ENCODE measurements at regions not wholly inside any gene's neighbourhood (a gene's known extent, or its start where the extent isn't known, plus 50 kb on each side); places are given as distances from the start of the nearest gene placed in this dataset.
"Not testable (repeated sequence)": the region's sequence is repeated elsewhere in the genome, so short reads cannot be mapped to it uniquely, and the experiment has no call there.

- no peak for DNase-seq
Measured at GRCh38 chr7:4319280-4319679, 362.8 kb upstream of the FOXK1 start.

DNA sequence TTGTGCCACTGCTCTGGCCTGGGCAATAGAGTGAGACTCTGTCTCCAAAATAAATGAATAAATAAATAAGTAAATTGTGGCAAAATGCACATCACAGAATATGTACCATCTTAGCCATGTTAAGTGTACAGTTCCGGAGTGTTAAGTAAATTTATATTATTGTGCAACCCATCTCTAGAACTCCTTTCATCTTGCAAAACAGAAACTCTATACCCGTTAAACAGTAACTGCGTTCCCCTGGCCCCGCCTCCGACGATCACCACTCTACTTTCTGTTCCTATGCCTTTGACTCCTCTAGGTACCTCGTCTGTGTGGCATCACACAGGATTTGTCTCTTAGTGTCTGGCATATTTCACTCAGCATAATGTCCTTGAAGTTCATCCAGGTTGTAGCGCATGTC lies 356.4 kb upstream of the FOXK1 start:
- no peak for DNase-seq

DNA sequence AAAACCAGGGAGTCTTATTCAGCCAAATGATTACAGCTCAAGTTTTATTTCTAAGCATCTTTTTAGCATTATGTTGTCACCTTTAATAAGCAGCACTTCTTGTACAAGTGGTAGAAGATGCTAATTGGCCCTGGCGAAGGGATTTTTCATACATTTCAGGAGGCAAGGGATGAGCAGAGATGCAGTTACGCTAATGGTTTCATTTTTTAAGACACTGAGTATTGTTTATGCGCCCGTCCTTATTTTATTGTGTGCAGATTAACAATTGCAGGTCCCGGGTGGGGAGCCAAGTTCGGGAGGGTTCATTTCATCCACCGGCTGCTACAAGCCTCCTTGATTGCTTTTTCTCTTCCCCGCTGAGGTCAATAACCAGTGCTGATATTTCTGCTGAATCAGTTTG lies 350.4 kb upstream of the FOXK1 start:
- DNase-seq: no peak

DNA sequence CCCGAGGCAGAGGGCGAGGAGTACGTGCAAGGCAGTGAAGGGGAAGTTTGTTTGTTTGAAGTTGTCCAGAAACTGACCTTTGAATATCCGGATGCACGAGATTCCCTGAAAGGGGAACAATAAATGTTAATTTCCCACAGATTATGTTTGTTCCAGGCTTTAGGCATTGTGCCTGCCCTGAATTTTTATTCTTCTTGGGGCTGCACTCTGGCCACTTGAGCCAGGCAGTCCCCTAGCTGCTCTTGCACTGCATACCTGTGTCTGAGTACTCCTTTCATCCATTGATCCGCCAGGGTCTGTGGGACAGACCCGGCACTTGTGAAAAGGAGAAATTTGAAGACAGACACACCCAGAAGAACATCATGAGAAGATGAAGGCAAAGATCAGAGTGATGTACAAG lies 343.5 kb upstream of the FOXK1 start:
- no peak for DNase-seq

GRCh38 chr7:4343272-4344247 lies 338.5 kb upstream of the FOXK1 start:
- DNase-seq: no peak

GRCh38 chr7:4345004-4345403 lies 337.1 kb upstream of the FOXK1 start:
- DNase-seq: no peak

DNA sequence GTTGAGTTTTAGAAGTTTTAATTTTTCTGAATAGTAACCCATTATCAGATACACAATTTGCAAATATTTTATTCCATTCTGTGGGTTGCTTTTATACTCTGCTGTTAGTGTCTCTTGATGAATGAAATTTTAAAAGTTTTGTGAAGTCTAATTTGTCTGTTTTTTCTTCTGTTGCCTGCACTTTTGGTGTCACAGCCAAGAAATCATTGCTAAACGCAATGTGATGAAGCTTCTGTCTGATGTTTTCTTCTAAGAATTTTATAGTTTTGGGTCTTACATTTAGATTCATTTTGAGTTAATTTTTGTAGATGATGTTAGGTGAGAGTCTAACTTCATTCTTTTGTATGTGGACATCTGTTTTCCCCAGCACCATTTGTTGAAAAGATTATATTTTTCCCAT lies 330.0 kb upstream of the FOXK1 start:
- no peak for DNase-seq

DNA sequence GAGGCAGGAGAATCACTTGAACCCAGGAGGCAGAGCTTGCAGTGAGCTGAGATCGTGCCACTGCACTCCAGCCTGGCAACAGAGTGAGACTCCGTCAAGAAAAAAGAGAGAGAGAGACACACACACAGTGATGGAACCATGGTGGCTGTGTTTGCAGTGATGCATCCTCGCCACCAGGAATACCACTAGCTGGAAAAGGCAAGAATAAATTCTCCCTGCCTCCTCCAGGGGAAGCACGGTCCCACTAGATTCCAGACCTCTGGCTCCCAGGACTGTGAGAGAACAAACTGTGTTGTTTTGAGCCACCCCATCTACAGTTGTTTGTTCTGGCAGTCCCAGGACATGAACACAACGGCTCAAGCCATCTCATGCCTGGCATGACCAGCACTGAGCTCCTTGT lies 320.3 kb upstream of the FOXK1 start:
- no peak for DNase-seq

DNA sequence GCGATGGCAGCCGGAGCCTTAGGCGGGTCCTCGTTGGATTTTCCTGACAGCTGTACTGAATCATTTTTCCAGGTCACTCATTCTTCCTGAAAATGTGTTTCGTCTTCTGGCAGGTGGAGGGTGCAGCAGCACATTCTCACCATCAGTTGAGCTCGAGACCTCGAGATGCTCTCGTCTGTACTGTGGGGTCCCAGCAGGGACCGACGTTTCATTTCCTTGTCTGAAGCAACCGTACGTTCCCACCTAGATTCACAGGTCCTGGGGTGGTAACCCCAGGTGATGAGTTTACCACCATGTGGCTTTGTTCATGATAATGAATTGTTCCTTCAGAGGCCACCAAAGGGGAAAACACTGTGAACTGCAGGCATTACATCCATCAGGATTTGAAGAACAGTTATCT lies 298.5 kb upstream of the FOXK1 start:
- DNase-seq: no peak

DNA sequence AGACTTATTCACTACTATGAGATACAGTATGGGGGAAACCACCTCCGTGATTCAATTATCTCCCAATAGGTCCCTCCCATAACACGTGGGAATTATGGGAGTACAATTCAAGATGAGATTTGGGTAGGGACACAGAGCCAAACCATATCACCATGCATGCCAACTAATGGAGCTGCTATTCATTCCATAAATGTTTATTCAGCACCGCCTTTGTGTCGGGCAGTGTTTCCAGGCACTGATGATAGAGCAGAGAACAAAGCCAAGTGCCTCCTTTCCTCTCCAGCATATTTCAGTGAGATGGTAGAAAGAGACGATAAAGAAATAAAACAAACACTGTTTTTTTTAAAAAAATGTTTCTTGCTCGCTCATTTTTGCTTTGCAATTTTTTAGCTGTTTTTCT lies 295.9 kb upstream of the FOXK1 start:
- no peak for DNase-seq

DNA sequence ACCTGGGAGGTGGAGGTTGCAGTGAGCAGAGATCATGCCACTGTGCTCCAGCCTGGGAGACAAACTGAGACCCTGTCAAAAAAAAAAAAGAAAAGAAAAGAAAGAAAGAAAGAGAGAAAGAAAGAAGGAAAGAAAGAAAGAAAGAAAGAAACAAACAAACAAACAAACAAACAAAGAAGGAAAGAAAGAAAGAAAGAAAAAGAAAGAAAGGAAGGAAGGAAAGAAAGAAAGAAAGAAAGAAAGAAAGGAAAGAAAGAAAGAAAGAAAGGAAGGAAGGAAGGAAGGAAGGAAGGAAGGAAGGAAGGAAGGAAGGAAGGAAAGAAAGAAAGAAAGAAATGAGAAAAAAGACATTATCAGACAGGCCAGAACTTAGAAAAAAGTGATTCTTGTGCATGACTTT lies 291.0 kb upstream of the FOXK1 start:
- not testable (repeated sequence) for DNase-seq

DNA sequence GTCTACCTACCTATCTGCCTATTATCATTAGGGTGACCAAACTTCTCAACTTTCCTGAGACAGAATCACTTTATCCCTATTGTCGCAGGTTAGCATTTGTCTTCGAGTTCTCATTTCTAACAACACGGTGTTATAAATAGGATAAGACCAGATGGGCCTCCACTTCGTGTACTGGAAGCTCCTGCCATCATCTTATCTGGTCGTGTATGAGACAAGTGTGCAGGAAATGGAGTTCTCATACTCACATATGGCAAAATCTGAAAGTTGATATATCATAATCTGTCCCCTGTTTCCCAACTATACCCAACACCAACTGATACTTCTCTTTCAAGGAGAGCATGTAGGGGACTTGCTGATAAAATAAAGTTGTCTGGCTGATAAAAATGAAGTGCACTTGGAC lies 287.4 kb upstream of the FOXK1 start:
- DNase-seq: no peak

DNA sequence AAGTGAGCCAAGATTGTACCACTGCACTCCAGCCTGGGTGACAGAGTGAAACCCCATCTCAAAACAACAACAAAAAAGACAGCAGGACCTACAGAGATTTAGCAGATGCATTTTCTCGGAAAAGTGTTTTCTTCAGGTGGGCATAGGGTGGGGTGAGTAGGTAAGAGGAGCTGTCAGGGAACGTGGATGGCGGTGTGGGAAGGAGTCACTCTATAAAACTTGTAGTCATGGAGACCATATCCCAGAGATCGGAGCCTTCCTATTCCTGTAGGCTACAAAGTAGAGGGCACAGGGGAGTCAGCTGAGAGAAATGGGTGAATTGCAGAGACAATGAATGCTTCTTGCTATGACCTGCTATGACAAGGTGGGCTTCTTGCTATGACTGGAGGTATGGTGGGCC lies 283.0 kb upstream of the FOXK1 start:
- DNase-seq: no peak

- no peak for DNase-seq
Measured at GRCh38 chr7:4399596-4399995, 282.5 kb upstream of the FOXK1 start.

GRCh38 chr7:4406288-4407058 lies 275.6 kb upstream of the FOXK1 start:
- no peak for DNase-seq

GRCh38 chr7:4409946-4410345 lies 272.1 kb upstream of the FOXK1 start:
- no peak for DNase-seq

- DNase-seq: no peak
Measured at GRCh38 chr7:4416396-4417056, 265.6 kb upstream of the FOXK1 start.

DNA sequence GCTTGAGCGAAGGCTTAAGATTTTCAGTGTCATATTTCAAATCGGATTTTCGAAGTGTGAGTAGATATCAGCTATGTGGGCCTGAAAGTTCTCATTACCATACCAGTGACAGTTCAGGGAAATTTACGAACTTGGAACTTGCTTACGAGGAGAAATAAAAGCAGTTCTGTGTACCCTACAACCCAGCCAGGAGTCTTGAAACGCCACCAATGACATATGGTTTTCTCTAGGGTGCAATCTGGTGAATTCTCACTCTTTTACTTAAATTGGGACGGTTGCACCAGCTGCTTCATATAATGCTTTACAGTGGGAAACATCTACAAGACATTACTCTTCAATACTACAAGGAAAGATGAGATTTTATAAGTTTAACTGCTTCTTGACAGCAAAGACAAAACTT lies 253.6 kb upstream of the FOXK1 start:
- DNase-seq: no peak

GRCh38 chr7:4430227-4430626 lies 251.9 kb upstream of the FOXK1 start:
- no peak for DNase-seq

DNA sequence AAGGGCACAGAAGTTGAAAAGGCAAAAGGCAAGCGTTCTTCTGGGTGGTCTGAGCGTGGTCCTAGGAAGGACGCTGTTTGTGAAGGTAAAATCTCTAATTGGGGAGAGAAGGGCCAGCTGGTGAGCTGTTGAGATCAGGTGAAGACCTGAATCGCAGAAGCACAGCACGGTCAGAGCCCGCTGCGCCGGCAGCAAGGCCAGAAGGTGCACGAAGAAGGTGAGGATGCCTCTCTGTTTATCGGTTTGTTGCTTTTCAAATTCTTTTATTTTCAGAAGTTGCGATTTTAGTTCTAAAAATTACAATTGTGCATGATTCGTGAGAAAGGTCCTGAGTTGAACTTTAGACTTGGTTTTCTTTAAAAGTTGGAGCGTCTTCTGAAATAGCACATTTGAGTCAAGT lies 247.8 kb upstream of the FOXK1 start:
- no peak for DNase-seq

- no peak for DNase-seq
Measured at GRCh38 chr7:4436361-4436895, 245.7 kb upstream of the FOXK1 start.

GRCh38 chr7:4436936-4437335 lies 245.2 kb upstream of the FOXK1 start:
- DNase-seq: no peak

GRCh38 chr7:4437916-4438315 lies 244.2 kb upstream of the FOXK1 start:
- no peak for DNase-seq
